GM18507 (cell line): ENCODE measurements at regions not wholly inside any gene's neighbourhood (a gene's known extent, or its start where the extent isn't known, plus 50 kb on each side); places are given as distances from the start of the nearest gene placed in this dataset.
"Not testable (repeated sequence)": the region's sequence is repeated elsewhere in the genome, so short reads cannot be mapped to it uniquely, and the experiment has no call there.

Experiments used
- DNase-seq: peaks from one replicate; pipeline ENCODE4 v3.0.0; 2011; ENCODE audit warnings: low read depth; ENCODE audit not compliant: insufficient read length; ENCODE audit errors: extremely low spot score
- FAIRE-seq: peaks from 2 replicates; lab custom pipeline; 2011; peaks lifted over from hg19 to GRCh38; lab: Jason Lieb, UNC

DNA sequence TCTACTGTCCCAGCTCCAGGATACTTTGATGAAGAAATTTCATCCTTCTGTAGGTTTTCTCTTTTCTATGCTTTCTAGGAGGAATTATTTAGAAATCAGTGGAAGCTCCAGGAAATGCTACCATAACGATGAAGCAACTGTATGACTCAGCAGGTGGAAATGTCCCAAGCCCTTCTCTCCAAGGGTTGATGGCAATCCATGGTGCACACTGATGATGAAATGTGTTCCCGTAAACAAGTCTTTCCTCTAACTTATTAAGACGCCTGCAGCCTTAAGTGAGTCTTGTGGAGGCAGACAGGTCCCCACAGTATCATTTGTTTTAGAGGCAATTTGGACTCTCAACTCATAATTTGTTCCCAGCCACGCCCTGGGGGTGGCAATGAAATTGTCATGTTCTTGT is 777.6 kb upstream of the SOX11 start:
- DNase-seq, result no peak
- no peak for FAIRE-seq

DNA sequence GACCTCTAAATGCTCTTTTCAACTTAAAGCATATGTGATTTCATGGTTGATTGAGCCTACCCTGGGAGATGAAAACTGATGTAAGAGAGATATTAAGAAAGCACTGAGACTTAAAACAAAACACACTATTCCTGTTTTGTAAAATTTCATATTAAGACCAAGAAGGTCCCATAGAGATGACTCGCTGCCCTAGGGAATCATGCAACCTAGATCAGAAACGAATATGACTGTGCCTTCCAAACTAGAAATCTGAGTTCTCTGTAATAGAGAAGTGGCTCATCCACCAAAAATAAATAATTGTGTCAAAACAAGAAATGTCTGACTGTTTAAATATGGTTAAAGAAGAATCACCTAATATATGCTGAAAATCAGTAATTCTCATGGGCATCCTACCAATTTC is 776.8 kb upstream of the SOX11 start:
- DNase-seq, result no peak
- no peak for FAIRE-seq

DNA sequence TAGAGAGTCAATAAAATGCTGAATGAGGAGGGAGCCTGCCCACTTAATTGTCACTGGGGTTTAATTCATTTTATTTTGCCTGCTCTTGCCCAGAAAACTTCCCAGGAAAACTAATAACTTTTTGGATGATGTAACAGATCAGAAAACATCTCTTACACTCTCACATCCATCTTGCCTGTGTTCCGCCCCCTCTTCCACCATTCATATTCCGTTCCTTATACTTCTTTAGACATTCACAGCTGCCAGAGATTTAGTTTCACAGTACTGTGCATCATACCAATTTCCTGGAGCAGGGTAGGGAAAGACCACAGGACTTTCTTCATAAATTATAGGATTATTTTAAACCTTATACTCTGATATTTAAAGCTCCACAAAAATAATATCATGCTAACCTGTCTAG is 776.1 kb upstream of the SOX11 start:
- FAIRE-seq (no peak), DNase-seq (no peak)

DNA sequence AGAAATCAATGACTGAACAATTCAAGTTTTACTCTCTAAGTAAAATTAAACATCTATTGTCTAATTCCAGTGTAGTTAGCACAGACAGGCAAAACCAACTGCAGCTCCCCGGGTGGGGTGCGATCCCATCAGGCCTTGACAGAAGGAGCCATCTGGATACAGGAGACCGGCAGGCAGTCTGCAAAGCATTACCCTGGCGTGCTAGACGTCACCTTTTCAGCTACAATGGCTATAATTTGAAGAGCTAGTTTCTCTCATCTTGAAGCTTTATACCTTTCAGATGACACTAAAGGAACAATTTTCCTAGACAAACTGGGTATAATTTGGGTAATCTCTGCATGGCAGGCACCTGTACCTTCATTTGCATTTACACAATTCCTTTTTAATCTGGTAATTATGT is 761.5 kb upstream of the SOX11 start:
- no peak for DNase-seq
- no peak for FAIRE-seq

DNA sequence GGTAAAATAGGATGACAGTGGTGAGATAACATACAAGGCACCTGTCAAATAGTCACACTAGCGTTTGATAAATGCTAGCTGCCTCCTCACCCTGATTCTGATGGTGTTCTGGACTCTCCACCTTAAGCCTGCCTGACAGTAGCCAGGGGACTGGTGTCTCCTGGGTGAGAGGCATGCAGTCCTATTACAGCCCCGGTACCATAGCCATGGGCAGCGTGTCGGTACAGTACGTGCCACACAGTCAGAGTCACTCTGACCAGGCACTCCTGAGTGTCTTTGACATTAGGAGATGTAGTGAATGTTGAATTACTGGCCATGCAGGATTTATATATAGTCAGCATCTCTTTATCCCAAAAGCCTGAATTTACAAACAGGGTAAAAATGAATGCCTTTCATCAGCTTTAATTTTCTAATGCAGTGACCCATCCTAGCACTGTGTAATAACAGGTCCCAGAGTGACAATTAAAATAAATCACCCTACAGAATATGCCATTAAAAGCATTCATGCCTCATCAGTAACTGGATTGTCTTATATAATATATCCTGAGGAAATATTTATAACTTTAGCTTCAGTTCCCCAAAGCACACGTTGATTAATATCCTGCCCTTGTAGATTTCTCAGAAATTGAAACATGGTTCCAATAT is 760.3 kb upstream of the SOX11 start:
- FAIRE-seq (no peak), DNase-seq (no peak)

DNA sequence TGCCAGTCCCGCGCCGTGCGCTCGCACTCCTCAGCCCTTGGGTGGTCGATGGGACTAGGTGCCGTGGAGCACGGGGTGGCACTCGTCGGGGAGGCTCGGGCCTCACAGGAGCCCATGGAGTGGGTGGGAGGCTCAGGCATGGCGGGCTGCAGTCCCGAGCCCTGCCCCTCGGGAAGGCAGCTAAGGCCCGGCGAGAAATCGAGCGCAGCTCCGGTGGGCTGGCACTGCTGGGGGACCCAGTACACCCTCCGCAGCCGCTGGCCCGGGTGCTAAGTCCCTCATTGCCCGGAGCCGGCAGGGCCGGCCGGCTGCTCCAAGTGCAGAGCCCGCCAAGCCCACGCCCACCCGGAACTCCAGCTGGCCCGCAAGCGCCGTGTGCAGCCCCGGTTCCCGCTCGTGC is 756.9 kb upstream of the SOX11 start:
- DNase-seq, FAIRE-seq: not testable (repeated sequence)

DNA sequence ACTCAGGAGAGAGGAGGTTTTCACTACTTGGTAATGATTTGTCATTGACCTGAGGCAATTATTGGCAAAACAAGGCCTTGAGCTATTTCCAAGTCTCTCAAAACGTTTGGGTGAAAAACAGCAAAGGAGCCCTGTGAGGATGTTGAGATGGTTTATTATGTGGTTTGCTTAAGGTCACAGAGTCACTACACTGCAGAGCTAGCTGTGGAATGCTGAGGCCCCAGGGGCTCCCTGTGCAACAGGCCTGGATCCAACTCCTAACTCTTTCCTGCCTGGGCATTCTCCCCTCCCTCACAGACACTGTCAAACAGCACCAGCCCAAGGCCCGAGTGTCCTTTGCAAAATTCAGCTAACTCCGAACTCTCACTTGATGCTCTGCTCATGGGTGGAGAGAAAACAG is 754.6 kb upstream of the SOX11 start:
- DNase-seq (no peak), FAIRE-seq (no peak)

DNA sequence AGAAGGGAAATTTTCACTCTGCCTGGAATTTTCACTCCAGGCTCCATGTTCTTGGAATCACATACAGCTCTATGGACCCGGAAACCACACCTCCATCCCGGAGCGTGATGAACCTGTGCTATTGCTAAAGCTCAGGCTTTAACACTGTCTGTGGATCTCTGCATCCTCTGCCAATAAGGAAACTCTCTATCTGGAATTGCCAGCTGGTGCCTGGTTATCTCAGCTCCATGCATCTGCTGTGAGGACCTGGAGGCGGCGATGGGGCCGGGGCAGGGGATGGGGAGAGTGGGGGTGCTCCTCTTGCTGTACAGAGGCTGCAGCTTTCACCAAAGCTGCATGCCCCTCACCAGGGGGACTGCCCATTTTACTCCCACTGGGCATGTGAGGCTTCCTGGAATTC is 754.0 kb upstream of the SOX11 start:
- DNase-seq (no peak), FAIRE-seq (no peak)

DNA sequence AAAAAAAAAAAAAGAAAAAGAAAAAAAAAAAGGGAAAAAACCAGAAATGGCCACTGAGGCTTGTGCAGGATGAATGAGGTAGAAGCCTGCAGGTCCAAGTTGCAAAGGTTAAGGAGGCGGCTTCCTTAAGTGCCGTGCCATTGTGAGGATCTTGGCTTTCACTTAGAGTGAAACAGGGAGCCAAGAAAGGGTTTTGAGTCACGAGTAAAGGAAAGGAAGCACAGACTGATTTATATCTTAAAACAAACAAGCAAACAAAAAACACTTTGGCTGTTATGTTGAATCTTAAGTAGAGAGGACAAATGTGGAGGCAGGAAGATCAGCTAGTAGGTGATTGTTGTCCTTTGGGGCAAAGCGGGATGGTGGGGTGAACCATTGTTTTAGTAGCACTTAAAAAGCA is 749.7 kb upstream of the SOX11 start:
- FAIRE-seq (no peak), DNase-seq (no peak)

DNA sequence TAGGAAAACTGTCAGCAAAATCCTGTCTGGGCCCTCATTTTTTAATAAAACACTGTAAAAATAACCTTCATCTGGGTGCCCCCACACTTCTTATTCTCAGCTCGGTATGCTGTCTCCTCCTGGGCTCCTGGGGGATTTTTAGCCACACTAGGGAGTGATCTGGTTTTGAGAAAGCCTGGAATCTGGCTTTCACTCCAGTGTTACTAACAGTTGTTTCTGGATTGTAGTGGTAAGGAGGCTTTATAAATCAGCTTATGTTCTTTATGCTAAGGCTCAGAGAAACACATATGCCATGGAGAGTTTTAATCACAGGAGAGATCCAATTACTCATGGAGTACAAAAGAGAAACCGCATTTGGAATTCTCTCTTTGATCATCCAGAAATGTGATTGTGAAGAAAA is 744.3 kb upstream of the SOX11 start:
- FAIRE-seq (no peak), DNase-seq (no peak)

DNA sequence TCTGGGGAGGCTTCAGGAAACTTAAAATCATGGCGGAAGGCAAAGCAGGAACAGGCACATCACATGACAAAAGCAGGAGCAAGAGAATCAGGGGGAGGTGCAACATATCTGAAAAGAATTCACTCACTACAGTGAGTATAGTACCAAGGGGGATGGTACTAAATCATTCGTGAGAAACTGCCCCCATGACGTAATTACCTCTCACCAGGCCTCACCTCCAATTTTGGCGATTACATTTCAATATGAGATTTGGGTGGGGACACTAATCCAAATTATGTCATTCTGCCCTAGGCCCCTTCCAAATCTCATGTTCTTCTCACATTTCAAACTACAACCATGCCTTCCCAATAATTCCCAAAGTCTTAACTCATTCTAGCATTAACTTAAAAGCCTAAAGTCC is 740.8 kb upstream of the SOX11 start:
- DNase-seq (no peak), FAIRE-seq (no peak)

DNA sequence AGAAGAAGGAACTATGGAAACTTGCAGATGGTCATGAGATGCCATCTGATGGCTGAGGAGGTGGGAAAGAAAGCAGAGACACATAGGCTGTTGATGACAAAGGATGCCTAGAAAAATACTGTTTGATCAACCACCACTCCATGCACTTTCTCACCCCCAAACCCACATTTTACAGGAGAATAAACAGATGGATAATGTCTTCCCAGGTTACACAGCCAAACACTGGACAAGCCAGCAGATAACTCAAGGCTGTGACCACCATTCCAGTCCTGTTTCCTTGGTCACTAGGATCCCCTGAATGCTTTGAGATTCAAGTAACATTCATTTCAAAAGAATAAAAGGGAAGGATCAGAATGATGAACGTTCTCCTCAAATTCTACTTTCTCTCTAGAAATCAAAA is 733.0 kb upstream of the SOX11 start:
- no peak for FAIRE-seq

DNA sequence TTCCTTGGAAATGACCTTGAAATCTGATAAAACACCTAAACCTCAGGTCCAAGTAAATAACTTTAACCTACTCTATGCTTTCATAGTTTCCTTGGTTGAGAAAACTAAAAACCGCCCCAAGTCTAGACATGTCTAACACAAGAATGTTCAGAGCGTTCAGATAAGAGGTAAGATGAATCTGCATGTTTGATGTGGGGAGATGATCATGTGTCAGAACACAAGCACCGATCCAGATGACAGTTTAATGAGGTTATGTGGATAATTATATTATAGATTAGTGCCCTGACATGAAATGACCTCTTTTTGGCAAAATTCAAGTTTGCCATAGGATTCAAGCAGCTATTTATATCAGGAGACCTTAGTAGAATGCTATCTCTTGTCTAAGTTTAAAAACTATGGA is 729.8 kb upstream of the SOX11 start:
- DNase-seq, result no peak
- FAIRE-seq, result no peak

More for the DNA sequence above, 733.0 kb upstream of the SOX11 start:
- no peak for DNase-seq

DNA sequence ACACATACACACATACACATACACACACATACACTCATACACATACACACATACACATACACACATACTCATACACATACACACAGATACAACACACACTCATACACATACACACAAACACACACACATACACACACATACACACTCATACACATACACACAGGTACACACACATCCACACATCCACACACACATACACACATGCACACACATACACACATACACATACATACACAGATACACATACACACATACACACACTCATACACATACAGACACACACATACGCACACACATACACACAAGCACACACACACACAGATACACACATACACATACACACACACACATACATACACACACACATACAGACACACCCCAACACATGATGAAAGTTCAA is 729.1 kb upstream of the SOX11 start:
- DNase-seq, result no peak
- FAIRE-seq, result no peak

DNA sequence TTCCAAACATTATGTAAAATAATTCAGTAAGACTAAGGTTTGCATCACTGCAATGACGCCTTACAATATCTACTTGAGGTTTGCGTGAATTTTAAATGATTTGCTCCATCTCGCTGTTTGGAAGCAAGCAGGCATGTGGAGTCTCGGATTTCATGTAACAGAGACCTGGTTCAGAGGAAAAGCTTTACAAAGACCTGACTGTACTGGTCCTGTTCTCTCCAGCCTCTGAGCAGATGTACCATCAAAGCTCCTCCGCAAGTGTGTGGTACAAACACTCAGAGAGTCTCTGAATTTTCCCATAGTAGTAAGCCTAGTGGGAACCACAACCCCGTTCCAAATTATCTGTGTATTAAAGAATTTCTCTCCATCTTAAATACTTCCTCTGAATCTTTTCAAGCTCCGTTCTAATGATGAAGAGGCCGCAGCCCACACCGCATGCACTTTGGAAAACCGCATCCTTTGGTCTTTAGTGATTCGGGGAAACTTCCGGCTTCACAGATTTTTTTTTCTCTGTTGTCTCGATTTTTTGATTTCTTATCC is 728.1 kb upstream of the SOX11 start:
- no peak for DNase-seq
- no peak for FAIRE-seq

DNA sequence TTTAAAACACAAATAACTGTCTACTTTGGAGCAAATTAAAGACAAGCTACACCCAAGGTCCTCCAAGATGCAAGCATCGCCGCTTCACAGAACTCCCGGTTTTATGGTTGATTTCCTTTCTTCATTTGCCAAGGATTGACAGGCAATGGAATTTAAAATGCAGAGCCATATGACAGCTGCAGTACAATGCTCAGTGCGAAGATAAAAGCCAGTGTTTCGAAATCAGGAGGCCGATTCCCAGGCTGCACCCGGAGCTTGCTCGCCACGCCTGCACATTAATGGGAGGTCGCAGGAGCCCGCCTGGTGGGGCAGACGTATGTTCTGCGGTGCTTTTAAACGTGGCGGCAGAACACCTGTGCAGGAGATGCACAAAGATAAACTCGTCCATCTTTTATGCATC is 727.6 kb upstream of the SOX11 start:
- DNase-seq, result no peak
- no peak for FAIRE-seq

DNA sequence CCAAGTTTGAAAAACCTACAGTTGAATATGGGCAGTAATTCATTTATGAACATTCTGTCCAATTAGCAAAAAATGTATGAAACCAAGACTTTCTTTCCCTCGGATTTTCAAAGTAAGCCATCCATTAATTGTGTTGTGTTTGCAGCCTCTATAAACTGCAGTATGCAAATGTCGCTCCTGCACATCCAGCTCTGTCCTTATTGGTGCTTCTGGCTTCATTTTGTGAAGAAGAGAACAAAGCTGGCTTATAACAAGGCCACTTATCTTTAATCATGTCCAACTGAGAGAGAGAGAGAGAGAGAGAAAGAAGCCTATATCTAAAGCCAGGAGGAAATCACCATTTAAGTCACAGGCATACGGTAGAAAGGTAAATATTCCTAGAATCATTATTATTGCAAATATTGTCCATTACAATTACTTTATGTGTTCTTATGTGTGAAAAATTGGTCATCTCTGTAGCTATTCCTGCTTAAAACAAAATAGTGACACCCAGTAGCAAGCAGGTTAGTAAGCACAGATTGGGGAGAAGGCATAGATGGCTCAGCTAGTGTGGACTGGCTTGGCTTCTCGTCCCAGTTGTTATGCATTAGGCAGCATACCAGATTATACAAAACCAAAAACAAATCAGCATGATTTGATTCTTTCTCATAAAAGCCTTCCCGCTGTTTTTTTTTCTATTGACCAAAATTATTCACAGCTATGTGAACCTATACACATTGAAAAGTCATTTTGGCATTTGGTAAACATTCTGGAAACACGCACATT is 726.4 kb upstream of the SOX11 start:
- FAIRE-seq, result no peak

DNA sequence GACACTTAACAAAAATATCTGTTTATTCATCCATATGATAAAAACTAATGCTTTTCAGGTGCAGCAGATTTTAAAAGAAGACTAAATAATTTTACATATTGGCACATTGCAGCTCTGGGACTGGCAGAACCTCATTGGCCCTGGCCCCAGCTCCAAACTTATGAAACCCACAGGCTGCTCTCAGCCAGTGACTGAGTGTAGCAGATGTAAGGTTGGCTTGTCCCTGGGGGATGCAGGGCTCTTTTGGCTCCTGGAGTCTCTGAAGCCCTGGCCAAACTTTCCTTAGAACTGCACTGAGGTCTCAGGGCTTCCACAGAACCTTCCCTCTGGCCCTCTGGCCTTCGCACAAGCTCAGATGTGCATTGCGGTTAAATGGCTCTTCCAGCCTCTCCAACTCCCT is 725.0 kb upstream of the SOX11 start:
- no peak for DNase-seq
- no peak for FAIRE-seq

More for the DNA sequence above, 726.4 kb upstream of the SOX11 start:
- DNase-seq, result no peak

DNA sequence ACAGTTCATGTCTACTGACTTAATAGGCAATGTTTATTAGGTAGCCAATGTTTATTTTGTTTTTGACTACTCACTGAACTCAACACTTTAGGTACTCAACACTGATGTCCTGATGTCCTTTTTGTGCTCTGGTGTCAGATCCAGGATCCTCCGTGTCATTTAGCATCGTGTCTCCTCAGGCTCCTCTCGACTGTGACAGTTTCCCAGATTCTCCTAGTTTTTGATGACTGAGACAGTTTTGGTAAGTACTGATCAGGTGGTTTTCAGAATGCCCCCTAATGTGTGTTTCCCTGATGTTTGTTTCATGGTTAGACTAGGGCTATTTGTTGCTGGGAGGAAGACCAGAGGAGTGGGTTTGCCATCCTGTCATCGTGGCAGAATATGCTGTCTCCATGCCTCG is 719.7 kb upstream of the SOX11 start:
- no peak for FAIRE-seq
- DNase-seq, result no peak

DNA sequence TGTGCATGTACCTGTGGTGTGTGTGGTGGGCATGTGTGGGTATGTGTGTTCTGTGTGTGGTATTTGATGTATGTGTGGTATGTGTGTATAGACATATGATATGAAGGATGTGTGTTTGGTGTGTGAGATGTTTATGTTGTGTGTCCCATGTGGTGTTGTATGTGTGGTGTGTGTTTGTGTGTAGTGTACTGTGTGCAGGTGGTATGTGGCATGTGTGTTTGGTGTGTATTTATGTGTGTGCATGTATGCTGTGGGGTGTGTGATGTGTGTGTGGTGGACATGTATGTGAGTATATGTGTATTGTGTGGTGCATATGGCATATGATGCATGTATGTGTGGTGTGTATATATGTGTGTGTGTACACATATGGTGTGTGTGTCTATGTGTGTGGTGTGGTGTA is 718.8 kb upstream of the SOX11 start:
- FAIRE-seq (no peak), DNase-seq (no peak)

DNA sequence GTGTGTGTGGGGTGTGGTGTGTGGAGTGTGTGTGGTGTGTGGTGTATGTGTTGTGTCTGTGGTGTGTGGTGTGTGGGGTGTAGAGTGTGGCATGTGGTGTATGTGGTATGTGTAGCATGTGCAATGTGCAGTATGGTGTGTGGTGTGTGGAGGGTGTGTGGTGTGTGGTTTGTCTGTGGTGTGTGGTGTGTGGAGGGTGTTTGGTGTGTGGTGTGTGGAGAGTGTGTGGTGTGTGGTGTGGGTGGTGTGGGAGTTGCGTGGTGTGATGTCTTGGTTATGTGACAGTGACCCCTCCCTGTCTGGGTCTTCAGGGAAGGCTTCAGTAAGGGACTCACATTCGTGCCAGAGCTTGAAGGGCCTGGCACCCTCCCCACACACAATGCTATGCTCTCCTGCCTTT is 718.2 kb upstream of the SOX11 start:
- DNase-seq (no peak), FAIRE-seq (no peak)
